OCI-LY1 (cell line): ENCODE measurements at regions not wholly inside any gene's neighbourhood (a gene's known extent, or its start where the extent isn't known, plus 50 kb on each side); places are given as distances from the start of the nearest gene placed in this dataset.

ENCODE experiments used
- EZH2 ChIP-seq: fragments of 200-600 bp; sonication (generic), shearing (Covaris generic); IDR thresholded peaks from 2 replicates; pipeline ENCODE4 v1.8.0; 2017; ENCODE audit warnings: borderline replicate concordance, mixed run types, mild to moderate bottlenecking, antibody characterized with exemption, low read length, moderate library complexity, mixed read lengths
- TF ChIP-seq, protein P1 (sequence below): fragments of 200-600 bp; sonication (generic), shearing (Covaris generic); IDR thresholded peaks from 2 replicates; pipeline ENCODE4 v1.5.1; 2017; ENCODE audit warnings: mild to moderate bottlenecking, antibody characterized with exemption, low read length, moderate library complexity, mixed read lengths

DNA sequence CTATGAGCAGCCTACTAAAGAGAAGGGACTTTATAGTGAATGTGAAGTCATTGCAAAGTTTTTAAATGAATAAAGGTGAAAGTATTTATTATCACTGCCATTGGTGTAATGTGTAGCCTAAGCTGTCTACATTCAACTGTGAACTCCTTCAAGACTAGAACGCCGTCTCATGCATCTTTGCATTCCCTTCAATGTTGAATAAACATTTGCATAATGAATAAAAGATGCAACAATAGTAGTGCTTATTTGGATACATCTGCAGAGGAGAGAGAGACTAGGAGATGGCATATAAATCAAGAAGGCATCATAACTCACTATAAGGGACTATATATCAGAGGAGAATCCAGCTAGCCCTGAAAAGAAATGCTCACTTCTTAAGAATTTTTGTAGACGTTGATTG lies 1623.8 kb upstream of the TENM3 start:
- TF ChIP-seq EZH2, result no peak
- TF ChIP-seq, protein P1, sequence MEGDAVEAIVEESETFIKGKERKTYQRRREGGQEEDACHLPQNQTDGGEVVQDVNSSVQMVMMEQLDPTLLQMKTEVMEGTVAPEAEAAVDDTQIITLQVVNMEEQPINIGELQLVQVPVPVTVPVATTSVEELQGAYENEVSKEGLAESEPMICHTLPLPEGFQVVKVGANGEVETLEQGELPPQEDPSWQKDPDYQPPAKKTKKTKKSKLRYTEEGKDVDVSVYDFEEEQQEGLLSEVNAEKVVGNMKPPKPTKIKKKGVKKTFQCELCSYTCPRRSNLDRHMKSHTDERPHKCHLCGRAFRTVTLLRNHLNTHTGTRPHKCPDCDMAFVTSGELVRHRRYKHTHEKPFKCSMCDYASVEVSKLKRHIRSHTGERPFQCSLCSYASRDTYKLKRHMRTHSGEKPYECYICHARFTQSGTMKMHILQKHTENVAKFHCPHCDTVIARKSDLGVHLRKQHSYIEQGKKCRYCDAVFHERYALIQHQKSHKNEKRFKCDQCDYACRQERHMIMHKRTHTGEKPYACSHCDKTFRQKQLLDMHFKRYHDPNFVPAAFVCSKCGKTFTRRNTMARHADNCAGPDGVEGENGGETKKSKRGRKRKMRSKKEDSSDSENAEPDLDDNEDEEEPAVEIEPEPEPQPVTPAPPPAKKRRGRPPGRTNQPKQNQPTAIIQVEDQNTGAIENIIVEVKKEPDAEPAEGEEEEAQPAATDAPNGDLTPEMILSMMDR, result no peak
